ENCODE measurements at regions not wholly inside any gene's neighbourhood (a gene's known extent, or its start where the extent isn't known, plus 50 kb on each side); places are given as distances from the start of the nearest gene placed in this dataset.
"Not testable (repeated sequence)": the region's sequence is repeated elsewhere in the genome, so short reads cannot be mapped to it uniquely, and the experiment has no call there.

DNA sequence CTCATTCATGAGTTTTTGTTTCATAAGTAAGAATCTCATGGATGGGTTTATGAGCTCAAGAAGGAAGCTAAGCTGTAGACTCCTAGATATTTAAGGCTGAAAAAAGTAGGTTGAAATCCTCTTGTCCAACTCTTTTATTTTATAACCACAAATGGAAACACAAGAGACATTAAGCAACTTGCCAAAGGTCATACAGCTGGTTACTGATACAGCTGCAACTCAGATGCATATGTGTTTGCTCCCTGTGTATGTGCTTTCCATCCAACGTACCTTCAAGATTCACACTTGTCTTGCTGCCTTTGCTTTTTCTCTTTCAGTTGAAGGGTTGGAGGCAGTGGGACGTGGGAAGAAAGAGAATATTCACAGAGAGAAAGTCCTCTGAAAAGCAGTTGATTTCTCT, 153.5 kb upstream of the STMND1 start:
- DNase-seq (ENCODE audit: low read depth): no peak

DNA sequence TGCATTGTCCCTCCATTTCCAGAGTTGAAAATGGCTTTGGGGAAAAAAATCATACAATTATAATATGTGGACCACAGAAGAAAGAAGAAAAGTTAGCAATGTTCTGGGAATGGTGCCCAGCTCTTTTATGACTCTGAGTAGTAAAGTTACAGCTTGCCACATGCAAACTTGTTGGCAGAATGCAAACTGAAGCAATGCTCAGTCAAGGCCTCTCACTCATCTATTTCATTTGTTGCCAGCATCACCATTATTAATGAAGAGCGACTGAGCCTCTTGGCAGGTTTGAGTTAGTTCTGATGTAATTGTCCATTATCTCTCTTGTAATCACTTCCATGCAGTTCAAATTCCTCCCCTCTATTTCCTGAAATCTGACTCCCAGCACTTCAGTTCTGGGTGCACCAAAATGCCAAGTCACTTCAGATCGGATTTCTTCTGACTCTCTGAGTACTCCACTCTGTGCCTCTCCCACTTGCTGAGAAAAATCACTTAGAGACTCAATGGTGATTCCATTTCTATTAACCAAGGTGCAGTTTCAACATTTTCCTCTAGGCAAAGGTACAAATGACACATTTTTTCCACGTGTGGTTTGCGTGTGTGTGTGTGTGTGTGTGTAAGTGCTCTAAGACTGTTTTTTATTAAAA, 154.4 kb upstream of the STMND1 start:
- no peak for DNase-seq (ENCODE audit: low read depth)

DNA sequence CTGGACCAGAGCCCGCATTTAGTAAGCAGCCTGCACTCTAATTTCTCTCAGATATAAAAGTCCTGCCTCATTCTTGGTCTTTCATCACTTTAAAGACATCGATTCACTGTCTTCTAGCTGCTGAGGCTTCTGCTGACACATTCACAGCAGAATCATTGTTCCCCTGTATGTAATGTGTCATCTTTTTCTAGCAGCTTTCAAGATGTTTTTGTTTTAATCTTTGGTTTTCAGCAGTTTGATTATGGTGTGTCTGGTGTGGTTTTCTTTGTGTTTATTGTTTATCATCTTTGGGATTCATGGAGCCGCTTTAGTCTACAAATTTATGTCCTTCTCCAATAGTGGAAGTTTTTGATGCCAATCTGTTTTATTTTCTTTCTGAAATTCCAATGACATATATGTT, 157.3 kb upstream of the STMND1 start:
- DNase-seq (ENCODE audit: low read depth): no peak

DNA sequence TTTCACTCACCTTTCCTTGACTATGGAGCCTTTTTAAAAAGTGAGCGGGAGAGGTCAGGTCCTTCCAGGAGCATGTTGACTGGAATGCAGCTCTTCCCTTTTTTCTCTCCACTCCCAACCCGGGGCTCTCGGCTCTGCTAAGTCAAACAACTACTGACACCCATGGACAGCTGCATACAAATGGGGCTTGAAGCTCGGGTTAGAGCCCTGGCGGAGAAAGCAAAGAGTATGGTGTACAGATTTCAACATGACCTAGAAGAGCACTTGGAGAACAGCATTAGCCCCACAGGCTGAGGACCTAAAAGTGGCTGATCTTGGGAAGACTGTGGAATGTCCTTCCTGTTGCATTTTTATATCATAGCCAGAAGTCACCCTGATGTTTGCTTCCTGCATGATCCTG, 162.0 kb upstream of the STMND1 start:
- no peak for DNase-seq (ENCODE audit: low read depth)

DNA sequence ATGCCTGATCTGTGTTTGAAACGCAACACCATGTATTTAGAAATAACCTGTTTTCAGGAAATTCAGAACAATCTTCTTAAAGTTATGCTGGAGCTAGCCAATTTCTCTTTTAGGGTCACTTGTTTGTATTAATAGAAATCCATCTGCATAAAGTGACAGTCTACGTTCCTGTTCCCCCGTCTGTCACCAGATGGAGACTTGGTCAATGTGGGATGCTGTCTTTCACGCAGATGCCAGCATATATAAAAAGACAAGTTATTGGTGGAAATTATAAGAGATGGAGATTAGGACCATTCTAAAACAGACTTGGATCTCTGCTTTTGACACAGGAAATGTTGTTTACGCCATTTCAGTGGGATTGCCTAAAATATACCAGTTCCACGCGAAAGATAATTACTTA, 162.5 kb upstream of the STMND1 start:
- DNase-seq (ENCODE audit: low read depth): no peak

DNA sequence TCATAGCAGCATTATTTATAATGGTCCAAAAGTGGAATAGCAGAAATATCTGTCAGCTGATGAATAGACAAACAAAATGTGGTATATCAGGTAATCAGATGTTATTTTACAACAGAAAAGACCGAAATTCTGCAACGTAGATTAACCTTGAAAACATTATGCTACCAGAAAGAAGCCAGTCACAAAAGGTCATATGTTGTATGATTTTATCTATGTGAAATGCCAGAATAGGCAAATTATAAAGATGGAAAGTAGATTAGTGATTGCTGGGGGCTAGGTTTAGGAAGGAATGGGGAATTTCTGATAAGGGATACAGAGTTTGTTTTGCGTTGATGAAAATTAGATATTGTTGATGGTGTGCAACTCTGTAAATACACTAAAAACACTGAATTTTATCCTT, 165.0 kb upstream of the STMND1 start:
- no peak for DNase-seq (ENCODE audit: low read depth)

DNA sequence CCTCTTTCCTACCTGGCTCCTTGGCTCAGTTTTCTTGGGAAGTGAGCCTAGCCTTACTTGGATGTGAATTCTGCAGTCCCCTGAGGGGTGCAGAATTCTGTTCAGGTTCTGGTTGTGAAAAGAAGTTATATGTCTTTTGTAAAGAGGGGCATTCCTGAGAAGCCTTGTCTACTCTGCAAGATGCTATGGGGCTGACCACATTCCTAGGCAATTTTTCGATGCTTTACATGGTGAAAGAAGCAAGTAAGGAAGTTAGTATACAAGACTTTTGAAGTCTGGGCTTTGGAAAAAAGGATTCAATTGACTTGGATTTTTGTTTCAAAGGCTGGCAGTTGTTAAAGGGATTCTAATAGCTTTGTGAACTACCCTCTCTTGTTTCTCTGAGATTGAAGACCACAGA, 167.9 kb upstream of the STMND1 start:
- no peak for DNase-seq (ENCODE audit: low read depth)

DNA sequence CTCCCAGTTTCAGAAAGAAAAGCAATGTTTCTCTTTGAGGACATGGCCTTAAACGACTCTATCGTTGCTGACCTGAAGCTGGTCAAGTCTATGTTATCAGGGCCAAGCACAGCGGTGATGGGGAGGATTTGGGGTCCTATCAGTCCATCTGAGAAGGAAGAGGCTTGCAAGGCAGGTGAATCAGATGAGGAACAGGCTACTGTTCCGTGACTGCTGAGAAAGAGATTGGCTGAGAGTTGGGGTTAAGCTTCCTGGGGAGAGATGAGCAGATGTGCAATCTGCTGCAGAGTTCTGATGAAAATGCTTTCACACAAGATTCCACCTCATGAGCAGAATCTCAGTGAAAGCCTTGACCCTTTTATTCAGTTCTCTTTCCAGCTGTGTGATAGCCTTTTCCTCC, 168.3 kb upstream of the STMND1 start:
- DNase-seq (ENCODE audit: low read depth): no peak

DNA sequence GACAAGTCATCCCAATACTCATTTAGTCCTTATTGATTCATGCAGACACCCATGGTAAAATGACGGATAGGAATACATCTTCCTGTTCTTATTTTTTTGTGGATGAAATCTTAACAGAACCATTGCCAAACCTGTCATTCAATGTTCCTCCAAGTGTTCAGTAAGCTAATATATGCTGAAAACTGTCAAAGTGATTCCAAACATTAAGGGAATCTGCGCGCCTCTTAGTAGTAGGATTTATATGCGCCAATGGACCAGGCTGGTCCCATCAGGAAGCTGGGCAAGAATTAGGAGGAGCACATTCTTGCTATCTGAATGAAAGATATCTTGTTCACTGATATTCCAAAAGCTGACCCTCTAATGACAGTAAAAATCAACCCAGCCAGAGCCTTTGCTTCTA, 168.9 kb upstream of the STMND1 start:
- no peak for DNase-seq (ENCODE audit: low read depth)

DNA sequence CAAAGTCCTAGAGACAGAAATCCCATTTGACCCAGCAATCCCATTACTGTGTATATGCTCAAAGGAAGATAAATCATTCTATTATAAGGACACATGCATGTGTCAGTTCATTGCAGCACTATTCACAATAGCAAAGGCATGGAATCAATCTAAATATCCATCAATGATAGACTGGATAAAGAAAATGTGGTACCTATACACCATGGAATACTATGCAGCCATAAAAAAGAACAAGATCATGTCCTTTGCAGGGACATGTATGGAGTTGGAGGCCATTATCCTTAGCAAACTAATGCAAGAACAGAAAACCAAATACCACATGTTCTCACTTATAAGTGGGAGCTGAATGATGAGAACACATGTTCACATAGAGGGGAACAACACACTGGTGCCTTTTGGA, 169.8 kb upstream of the ATXN1 start:
- DNase-seq (ENCODE audit: low read depth): not testable (repeated sequence)

DNA sequence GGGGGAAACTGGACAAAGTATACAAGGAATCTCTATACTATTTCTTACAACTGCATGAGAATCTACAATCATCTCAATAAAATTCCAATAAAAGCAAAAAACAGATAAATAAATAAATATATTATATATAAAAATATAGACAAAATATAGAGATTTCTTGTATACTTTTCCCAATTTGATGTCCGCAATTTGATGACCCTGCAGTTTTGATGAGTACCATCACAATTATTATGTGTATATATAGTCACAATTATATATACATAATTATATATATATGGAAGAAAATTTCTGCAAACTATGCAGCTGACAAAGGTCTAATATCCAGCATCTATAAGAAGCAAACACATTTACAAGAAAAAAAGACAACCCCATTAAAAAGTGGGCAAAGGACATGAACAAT, 169.2 kb upstream of the ATXN1 start:
- no peak for DNase-seq (ENCODE audit: low read depth)

DNA sequence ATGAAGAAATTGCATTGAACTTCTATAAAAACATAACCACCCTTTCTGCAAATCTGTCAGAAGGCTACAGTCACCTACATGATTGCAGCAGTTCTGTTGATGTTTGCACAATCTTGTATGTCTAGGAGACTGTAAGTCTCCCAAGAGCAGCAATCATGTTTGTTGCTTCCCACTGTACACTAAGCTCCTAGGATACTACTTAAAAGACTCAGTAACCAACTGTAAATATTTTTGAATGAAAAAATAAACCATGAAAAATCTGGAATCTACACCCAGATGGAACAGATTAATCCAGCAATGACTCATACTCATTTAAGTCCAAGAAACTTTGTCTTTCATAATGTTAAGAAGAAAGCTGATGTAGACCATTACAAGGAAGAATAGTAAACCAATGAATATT, 168.5 kb upstream of the ATXN1 start:
- DNase-seq (ENCODE audit: low read depth): no peak

DNA sequence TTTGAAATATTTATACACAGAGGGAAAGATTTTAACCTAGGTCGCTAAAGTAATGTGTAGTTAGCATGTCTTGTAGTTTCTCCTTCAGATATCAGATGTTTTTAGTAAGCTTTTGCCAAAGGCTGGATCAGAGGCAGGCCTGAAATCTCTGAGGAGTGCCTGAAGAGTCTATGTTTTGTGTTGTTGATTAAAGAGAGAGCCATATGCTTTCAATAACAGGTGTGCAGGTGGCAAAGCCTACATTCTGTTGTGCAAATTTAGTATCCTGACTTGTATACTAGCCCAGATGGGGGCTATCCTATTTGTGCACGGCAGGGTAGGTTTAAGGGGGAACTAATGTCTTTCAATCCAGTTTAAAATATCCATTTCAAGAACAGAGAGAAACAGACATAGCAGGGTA, 167.1 kb upstream of the ATXN1 start:
- no peak for DNase-seq (ENCODE audit: low read depth)

DNA sequence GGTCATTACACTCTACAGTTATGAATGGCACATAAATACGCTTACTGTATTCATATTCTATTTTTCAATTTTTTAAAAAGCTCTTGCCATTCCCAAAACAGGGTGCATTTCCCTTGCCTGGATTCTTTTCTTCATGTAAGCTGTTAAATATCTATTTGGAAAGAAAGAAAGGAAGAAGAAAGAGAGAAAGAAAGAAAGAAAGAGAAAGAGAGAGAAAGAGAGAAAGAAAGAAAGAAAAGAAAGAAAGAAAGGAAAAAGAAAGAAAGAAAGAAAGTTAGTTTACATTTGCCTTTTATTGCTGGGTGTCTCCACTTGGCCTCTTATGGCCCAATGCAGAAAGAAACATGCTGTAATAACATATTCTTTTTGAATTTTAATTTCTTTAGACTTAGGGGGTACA, 165.9 kb upstream of the ATXN1 start:
- DNase-seq (ENCODE audit: low read depth): no peak

DNA sequence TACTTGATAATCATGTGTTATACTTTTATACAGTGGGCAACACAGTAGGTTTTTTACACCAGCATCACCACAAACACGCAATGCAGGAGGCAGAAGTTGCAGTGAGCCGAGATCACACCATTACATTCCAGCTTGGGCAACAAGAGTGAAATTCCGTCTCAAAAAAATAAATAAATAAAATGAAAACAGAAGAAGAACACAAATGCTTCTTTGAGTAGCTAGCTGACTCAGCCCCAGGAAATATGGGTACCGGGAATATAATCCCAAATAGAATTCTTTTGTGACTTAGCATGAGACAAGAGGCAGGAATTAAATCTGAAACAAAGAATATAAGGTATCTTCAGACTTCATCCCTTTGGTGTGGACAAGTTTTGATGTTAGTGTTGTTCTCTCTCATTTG, 164.2 kb upstream of the ATXN1 start:
- no peak for DNase-seq (ENCODE audit: low read depth)

DNA sequence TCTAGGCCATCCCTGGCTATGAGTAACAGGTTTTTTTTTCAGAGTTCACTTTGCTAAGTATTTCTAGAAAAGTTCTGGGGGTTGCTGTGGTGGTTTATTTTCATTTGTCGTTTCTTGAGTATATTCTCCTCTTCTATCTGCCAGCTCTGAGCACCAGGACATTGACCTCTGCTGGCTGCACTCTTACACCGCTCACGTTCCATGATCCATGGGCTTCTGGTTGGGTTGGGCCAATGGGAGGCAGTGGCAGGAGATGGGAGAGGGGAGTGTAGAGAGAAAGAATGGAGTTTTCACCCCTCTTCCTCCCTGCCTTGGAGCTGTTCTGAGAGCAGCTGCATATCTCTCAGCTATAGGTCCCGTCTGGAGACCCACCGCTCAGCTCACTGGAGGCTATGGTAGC, 161.0 kb upstream of the ATXN1 start:
- no peak for DNase-seq (ENCODE audit: low read depth)

DNA sequence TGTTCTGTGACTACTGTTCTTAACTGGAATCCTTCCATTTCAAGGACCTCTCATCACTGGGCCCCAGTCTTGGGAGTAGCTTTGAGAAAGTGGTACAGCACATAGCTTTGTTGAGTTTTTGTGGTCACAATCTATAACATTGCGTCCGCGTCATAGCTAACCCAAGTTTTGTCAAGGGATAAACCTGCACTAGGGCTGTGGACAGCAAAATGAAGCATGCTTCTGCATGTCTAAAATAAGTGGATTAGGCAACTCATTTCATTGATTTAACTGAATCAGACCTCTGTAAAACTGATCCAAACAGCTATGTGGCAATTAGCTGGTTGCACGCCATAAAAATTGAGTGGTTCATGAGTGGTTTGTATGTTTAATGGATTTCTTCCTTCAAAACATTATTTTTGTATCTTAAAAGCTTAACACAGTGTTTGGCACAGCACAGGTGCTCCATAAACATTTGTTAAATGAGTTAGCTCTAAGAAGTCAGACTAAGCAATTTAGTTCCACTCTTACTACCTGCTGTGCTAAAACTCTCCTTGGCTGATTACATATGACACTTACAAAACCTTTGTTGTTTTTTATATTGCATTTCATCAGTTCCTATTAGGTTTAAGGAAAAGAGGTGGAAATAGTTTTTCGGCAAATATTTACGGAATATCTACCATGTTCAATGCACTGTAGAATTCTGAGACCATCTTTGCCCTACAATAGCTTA, 160.3 kb upstream of the ATXN1 start:
- no peak for DNase-seq (ENCODE audit: low read depth)

DNA sequence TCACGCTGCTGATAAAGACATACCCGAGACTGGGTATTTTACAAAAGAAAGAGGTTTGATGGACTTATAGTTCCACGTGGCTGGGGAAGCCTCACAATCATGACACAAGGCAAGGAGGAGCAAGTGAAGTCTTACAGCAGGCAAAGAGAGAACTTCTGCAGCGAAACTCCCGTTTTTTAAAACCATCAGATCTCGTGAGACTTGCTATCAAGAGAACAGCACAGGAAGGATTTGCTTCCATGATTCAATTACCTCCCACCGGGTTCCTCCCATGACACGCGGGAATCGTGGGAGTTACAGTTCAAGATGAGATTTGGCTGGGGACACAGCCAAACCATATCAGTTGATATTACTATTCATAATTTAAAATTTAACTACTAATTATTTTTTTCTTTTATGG, 157.3 kb upstream of the ATXN1 start:
- DNase-seq (ENCODE audit: low read depth): no peak

DNA sequence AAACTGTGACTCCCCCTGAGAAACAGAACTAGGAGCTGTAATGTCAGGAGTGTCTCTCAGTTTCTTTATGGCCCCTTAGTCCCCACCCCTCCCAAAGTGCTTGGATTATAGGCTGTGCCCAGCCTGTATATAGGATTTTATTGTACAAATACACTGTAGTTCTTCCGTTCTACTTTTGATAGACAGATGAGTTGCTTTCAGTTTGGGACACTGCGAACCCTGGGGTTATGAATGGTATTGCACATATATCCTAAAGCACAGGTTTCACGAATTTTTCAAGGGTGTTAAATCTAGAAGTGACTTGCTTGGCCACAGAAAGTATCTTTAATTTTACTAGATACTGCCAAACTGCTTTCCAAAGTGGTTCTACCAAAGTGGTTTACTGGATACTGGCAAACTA, 152.9 kb upstream of the ATXN1 start:
- no peak for DNase-seq (ENCODE audit: low read depth)

DNA sequence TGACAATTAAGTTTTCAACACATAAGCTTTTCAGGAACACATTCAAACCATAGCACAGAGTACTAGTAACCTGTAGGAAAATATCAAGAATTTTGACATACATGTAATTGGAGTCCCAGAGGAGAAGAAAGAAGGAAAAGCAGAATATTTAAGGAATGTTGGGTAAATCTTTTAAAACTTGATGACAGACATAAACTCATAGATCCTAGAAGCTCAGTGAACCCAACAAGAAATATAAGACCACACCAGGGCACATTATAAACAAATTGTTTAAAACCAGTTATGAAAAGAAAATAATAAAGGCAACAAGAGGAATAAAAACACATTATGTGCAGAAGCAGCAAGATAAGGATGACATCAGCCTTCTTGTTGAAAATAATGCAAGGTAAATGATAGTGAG, 151.5 kb upstream of the ATXN1 start:
- DNase-seq (ENCODE audit: low read depth): no peak

DNA sequence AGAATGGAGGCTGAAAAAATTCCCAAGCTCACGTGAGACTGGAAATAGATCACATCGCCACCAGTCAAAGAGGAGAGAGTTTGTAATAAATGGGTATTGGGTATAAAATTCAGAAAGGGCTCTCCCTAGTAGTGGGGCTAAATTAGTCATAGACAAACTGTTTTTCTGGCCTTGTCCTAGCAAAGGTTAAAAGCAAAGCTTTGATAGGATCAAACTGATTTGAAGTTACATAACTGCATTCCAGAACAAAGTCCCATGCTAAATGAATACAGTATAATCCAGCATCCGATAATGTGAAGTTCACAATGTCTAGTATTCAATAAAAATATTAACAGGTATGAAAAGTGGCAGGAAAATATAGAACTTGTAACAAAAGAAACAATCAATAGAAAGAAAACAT, 149.8 kb upstream of the ATXN1 start:
- no peak for DNase-seq (ENCODE audit: low read depth)

DNA sequence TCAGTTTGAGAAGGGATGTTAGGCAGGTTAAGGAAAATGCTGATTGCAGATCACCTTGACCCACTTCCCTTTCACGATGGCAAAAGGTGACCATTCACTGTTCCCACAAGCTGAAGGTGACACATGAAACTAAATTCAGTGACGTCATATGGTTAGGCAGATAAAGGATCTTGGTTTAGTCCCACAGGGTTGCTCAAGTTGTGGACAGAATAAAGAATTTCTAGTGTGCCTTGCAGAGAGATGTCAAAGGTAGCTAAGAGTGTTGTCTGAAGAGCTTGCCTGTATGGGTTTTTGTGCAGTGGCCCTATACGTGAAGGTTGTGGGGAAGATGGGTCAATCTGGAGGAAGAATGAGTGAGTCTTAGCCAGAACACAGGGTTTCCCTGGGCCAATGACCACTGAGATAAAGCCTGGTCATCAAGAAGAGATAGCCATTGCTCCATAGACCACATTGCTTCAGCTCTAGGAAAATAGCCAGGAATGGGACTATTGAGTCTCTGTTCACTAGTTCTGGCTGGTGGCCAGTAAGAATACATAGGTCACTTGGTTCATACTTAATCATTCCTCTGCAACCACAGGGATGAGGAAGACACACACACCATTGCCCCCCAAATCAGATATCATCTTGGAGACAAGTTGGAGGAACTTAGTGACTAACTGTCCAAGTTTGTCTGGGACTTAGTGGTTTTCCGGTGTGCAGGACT, 148.5 kb upstream of the ATXN1 start:
- DNase-seq (ENCODE audit: low read depth): no peak

DNA sequence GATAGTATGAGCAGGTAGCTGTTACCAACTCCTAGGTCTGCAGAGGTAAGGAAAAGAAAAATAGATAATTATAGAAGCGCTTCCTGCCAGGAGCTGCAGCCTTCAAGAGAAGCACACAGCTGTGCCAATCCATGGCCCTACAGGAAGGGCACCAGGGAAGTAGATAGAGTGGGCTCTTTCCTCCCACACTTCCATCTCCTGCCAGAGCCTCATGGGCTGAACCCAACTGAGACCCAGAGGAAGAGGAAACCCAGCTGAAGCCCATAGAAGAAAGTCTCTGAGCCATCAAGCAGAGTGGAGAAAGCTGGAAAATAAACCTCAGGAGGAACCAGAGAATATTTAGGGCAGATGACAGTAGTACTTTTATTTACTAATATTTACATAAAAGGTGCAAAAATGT, 146.7 kb upstream of the ATXN1 start:
- no peak for DNase-seq (ENCODE audit: low read depth)

DNA sequence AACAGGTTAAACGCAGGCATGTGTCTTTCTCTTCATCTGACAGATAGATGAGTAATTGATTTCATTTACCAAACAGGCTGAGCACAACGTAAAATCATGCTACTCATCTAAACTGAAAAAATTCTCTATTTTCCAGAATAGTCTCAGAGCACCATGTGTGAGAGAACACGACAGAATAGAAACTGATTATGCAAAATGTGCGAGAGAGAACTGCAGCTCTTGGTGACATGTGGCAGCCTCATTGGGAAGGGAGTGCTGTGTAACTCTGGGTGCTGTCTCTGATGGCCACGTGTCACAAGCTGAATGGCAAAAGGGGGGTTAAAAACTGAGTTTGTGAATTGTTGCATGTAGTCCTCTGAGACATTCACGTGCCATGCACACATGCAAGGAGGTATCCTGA, 143.7 kb upstream of the ATXN1 start:
- no peak for DNase-seq (ENCODE audit: low read depth)
